CD14-positive monocyte (primary cell): ENCODE measurements at regions not wholly inside any gene's neighbourhood (a gene's known extent, or its start where the extent isn't known, plus 50 kb on each side); places are given as distances from the start of the nearest gene placed in this dataset.

Experiments
- DNase-seq, 3 donors: peaks; one replicate each; pipeline ENCODE4 v3.0.0-alpha.2; 2011 to 2022
- H2AFZ ChIP-seq: 2 replicates; pipeline ENCODE4 v1.6.0; 2012; ENCODE audit warnings: mild to moderate bottlenecking, low read depth, low read length, inconsistent platforms; ENCODE audit not compliant: insufficient read depth, poor library complexity, severe bottlenecking
- H3K27ac ChIP-seq, 2 donors: 1 replicate in 1 of 2; 2 replicates in 1 of 2; pipeline ENCODE4 v1.5.1; 2012 to 2013; ENCODE audit warnings: low read length in 2 of 2, control low read depth in 1 of 2, inconsistent platforms in 1 of 2, low read depth in 1 of 2, mild to moderate bottlenecking in 1 of 2
- H3K27me3 ChIP-seq, 2 donors: one replicate each; pipeline versions ENCODE4 v1.6.0 to v1.6.1; 2011 to 2013; ENCODE audit warnings: low read length in 2 of 2; ENCODE audit not compliant: control insufficient read depth in 2 of 2, insufficient read depth in 2 of 2
- H3K36me3 ChIP-seq, 2 donors: replicated peaks in 1 of 2; 1 replicate in 1 of 2; 2 replicates in 1 of 2; pipeline versions ENCODE4 v1.5.1 to v1.6.1; 2012 to 2013; ENCODE audit warnings: low read length in 2 of 2, control low read depth in 1 of 2, inconsistent platforms in 1 of 2, mild to moderate bottlenecking in 1 of 2; ENCODE audit not compliant: insufficient read depth in 2 of 2, control insufficient read depth in 1 of 2
- H3K4me1 ChIP-seq, 2 donors: 1 replicate in 1 of 2; 2 replicates in 1 of 2; pipeline versions ENCODE4 v1.5.1 to v1.6.1; 2012 to 2013; ENCODE audit warnings: low read length in 2 of 2, control low read depth in 1 of 2, inconsistent platforms in 1 of 2, mild to moderate bottlenecking in 1 of 2, moderate library complexity in 1 of 2; ENCODE audit not compliant: insufficient read depth in 2 of 2, control insufficient read depth in 1 of 2
- H3K4me2 ChIP-seq: replicated peaks from 2 replicates; pipeline ENCODE3; 2012; ENCODE audit warnings: low read length, moderate library complexity, mild to moderate bottlenecking; ENCODE audit not compliant: poor library complexity, severe bottlenecking; ENCODE audit errors: extremely low read depth
- H3K4me3 ChIP-seq, 3 experiments: fragments of 200-600 bp in 1 of 3; sonication (generic) in 1 of 3; replicated peaks in 1 of 3; 1 replicate in 2 of 3; 2 replicates in 1 of 3; pipeline ENCODE4 v1.5.1; 2011 to 2013; ENCODE audit warnings: low read length in 3 of 3, mild to moderate bottlenecking in 3 of 3, control low read depth in 2 of 3, low read depth in 2 of 3, inconsistent platforms in 1 of 3, moderate library complexity in 1 of 3
- H3K79me2 ChIP-seq: 2 replicates; pipeline ENCODE4 v1.6.0; 2012; ENCODE audit warnings: mild to moderate bottlenecking, control low read depth, inconsistent platforms, low read length, moderate library complexity; ENCODE audit not compliant: insufficient read depth
- H3K9ac ChIP-seq: 2 replicates; pipeline ENCODE4 v1.6.0; 2017; ENCODE audit warnings: low read length, mild to moderate bottlenecking; ENCODE audit not compliant: insufficient read depth, poor library complexity, severe bottlenecking
- H3K9me3 ChIP-seq, 2 donors: replicated peaks in 1 of 2; 1 replicate in 1 of 2; 2 replicates in 1 of 2; pipeline versions ENCODE4 v1.5.1 to v1.6.1; 2012 to 2013; ENCODE audit warnings: low read length in 2 of 2, control low read depth in 1 of 2; ENCODE audit not compliant: control insufficient read depth in 1 of 2, insufficient read depth in 1 of 2
- H4K20me1 ChIP-seq: 2 replicates; pipeline ENCODE4 v1.6.0; 2012; ENCODE audit warnings: mild to moderate bottlenecking, low read length, control low read depth, moderate library complexity; ENCODE audit not compliant: insufficient read depth
- H3K27ac Mint-ChIP-seq, 7 donors: one replicate each; pipeline ENCODE4 v1.8.0; 2020; ENCODE audit warnings: mild to moderate bottlenecking in 7 of 7, mixed read lengths in 7 of 7, moderate library complexity in 6 of 7, inconsistent platforms in 2 of 7
- H3K27me3 Mint-ChIP-seq, 3 donors: one replicate each; pipeline ENCODE4 v1.8.0; 2021 to 2022; ENCODE audit warnings: low read depth in 3 of 3, mild to moderate bottlenecking in 3 of 3, mixed read lengths in 3 of 3, moderate library complexity in 3 of 3, inconsistent platforms in 1 of 3
- H3K36me3 Mint-ChIP-seq, 2 donors: one replicate each; pipeline ENCODE4 v1.8.0; 2020; ENCODE audit warnings: mixed read lengths in 2 of 2, inconsistent platforms in 1 of 2, mild to moderate bottlenecking in 1 of 2
- H3K4me1 Mint-ChIP-seq: one replicate; pipeline ENCODE4 v1.8.0; 2020; ENCODE audit warnings: mild to moderate bottlenecking, mixed read lengths
- H3K4me3 Mint-ChIP-seq, 2 donors: one replicate each; pipeline ENCODE4 v1.8.0; 2020; ENCODE audit warnings: mild to moderate bottlenecking in 2 of 2, mixed read lengths in 2 of 2, moderate library complexity in 1 of 2
- H3K9me3 Mint-ChIP-seq, 7 donors: one replicate each; pipeline ENCODE4 v1.8.0; 2020 to 2022; ENCODE audit warnings: mixed read lengths in 7 of 7, mild to moderate bottlenecking in 6 of 7, moderate library complexity in 6 of 7, inconsistent platforms in 2 of 7
- WGBS: methylation state at CpG from one replicate; pipeline ENCODE4 v1.1.5; 2013; ENCODE audit warnings: missing lambda C conversion rate; ENCODE audit not compliant: insufficient coverage; 5-methylcytosine and 5-hydroxymethylcytosine counted together
- intact Hi-C, 2 donors: fragments of 100-400 bp; cut with micrococcal nuclease; formaldehyde crosslinking; loops; one replicate each; pipeline versions ENCODE4 v1.15.0 to v1.15.1; 2023
- TF ChIP-seq, protein P1 (sequence below): fragments of 200-600 bp; IDR thresholded peaks from one replicate; pipeline ENCODE4 v1.8.0; 2022; ENCODE audit warnings: antibody characterized with exemption, mild to moderate bottlenecking

DNA sequence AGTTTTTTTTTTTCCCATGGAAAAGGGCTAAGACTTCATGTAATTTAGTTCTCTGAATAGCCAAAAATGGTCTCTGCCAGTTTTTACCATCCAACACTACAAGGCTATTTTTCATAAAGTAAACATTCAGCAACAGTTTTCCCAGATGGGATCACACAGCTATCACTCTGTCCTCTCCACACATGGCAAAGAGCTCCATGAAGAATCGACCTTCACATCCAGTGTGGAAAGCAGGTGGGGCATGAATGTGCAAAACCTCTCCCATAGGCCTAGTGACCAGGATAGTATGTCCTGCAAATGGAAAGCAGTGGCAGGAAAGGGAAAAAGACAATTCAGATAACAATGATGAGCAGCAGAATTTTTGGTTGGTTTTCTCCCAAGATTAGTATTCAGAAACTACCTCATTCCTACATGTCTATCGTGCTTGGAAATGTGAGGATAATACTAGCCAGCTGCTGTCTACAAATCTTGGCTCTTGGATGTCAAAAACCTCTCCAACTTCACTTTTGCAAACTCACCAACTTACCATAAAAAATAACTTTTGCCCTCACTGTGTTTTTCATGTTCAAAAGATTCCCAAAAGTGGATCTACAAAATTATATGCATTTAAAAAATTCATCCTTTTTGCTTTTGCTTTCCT, 159.7 kb upstream of the MCHR2 start:
- Histone ChIP-seq H4K20me1 (no peaks in the 10 kb centered on the region), H3K9ac (no peak overlapping the region), H3K27ac (no peak overlapping the region), H2AFZ (no peak overlapping the region), H3K27me3 (no peaks in the 10 kb centered on the region), H3K4me1 (no peaks in the 10 kb centered on the region), H3K4me3 (no peak overlapping the region), H3K79me2 (no peaks in the 10 kb centered on the region), H3K9me3 (no peaks in the 10 kb centered on the region), H3K36me3 (no peaks in the 10 kb centered on the region), H3K4me2 (no peak overlapping the region)
- intact Hi-C loops: no loop called here
- Mint-ChIP-seq H3K4me3 (no peak overlapping the region), H3K27me3 (no peaks in the 10 kb centered on the region), H3K27ac (no peak overlapping the region), H3K9me3 (peaks cover 0 to 3% (median 0%) of the 10 kb centered on the region in 7 donors), H3K36me3 (no peaks in the 10 kb centered on the region), H3K4me1 (no peaks in the 10 kb centered on the region)
- no peak for DNase-seq
- no CpG with 5 or more reads among the region's 2 CpGs for WGBS
- TF ChIP-seq, protein P1, sequence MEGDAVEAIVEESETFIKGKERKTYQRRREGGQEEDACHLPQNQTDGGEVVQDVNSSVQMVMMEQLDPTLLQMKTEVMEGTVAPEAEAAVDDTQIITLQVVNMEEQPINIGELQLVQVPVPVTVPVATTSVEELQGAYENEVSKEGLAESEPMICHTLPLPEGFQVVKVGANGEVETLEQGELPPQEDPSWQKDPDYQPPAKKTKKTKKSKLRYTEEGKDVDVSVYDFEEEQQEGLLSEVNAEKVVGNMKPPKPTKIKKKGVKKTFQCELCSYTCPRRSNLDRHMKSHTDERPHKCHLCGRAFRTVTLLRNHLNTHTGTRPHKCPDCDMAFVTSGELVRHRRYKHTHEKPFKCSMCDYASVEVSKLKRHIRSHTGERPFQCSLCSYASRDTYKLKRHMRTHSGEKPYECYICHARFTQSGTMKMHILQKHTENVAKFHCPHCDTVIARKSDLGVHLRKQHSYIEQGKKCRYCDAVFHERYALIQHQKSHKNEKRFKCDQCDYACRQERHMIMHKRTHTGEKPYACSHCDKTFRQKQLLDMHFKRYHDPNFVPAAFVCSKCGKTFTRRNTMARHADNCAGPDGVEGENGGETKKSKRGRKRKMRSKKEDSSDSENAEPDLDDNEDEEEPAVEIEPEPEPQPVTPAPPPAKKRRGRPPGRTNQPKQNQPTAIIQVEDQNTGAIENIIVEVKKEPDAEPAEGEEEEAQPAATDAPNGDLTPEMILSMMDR: no peak

DNA sequence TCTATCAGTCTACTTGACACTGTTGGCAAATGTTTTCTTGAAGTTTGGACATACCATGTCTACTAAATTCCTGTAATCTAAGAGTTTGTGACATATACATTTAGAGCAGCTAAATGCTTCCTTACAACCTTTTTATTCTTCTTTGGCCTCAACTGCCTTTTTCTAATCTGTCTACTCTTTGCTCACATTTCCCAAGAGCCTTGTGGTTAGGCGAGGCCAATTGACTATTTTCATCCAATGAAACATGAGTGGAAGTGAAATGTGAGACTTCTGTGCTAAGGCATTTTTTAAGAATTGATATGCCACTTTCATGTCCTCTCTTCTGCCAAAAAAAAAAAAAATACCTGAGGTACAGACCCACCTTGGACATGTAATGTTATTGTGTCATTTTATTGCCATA, 158.2 kb upstream of the MCHR2 start:
- H3K79me2 ChIP-seq: no peaks in the 10 kb centered on the region
- H3K27ac ChIP-seq: no peak overlapping the region
- no peak for DNase-seq
- no peaks in the 10 kb centered on the region for H3K27me3 ChIP-seq
- no peak overlapping the region for H3K9ac ChIP-seq
- Mint-ChIP-seq H3K4me1 (no peaks in the 10 kb centered on the region), H3K36me3 (no peaks in the 10 kb centered on the region), H3K9me3 (peaks cover 0 to 3% (median 0%) of the 10 kb centered on the region in 7 donors), H3K27ac (no peak overlapping the region), H3K4me3 (no peak overlapping the region), H3K27me3 (no peaks in the 10 kb centered on the region)
- TF ChIP-seq, protein P1: no peak
- H3K36me3 ChIP-seq: no peaks in the 10 kb centered on the region
- no peak overlapping the region for H3K4me3 ChIP-seq
- no peak overlapping the region for H2AFZ ChIP-seq
- no peaks in the 10 kb centered on the region for H3K9me3 ChIP-seq
- no peaks in the 10 kb centered on the region for H4K20me1 ChIP-seq
- H3K4me1 ChIP-seq: no peaks in the 10 kb centered on the region
- no CpG with 5 or more reads among the region's 1 CpG for WGBS
- intact Hi-C loops: no loop called here
- H3K4me2 ChIP-seq: no peak overlapping the region
